Transverse colon (tissue), 3 donors: ENCODE measurements at regions not wholly inside any gene's neighbourhood (a gene's known extent, or its start where the extent isn't known, plus 50 kb on each side); places are given as distances from the start of the nearest gene placed in this dataset.

Experiments
- CTCF ChIP-seq, 5 experiments: fragments of 200-600 bp in 3 of 5; fragments of 450-650 bp in 2 of 5; sonication (generic) in 3 of 5; IDR thresholded peaks; 1 replicate in 2 of 5; 2 replicates in 3 of 5; pipeline ENCODE4 v1.5.1; 2016 to 2017; ENCODE audit warnings: antibody characterized with exemption in 5 of 5, inconsistent platforms in 3 of 5, mild to moderate bottlenecking in 2 of 5, moderate library complexity in 1 of 5
- POLR2A ChIP-seq: fragments of 450-650 bp; IDR thresholded peaks from one replicate; pipeline ENCODE4 v1.6.1; 2016; ENCODE audit warnings: antibody characterized with exemption, mild to moderate bottlenecking, moderate library complexity

GRCh38 chr9:20022410-20022809 is 233.6 kb upstream of the SLC24A2 start:
- TF ChIP-seq POLR2A: no peak
- TF ChIP-seq CTCF (IDR thresholded peaks at IDR 0.05): no peak
